NCI-H1105 (cell line): ENCODE measurements at regions not wholly inside any gene's neighbourhood (a gene's known extent, or its start where the extent isn't known, plus 50 kb on each side); places are given as distances from the start of the nearest gene placed in this dataset.
A peak's percentile ranks its signal among the peaks of the same experiment; 100 is the strongest.

Experiments used
- DNase-seq: peaks from one replicate; lab custom pipeline; 2025; lab: John Stamatoyannopoulos, UW

- no peak for DNase-seq
Measured at GRCh38 chr22:22418957-22419356, 89.6 kb downstream of the ZNF280B start.

- DNase-seq, result no peak
Measured at GRCh38 chr22:22420580-22420979, 88.0 kb downstream of the ZNF280B start.

- DNase-seq, result no peak
Measured at GRCh38 chr22:22421392-22421791, 87.2 kb downstream of the ZNF280B start.

- peak; percentile 73 for DNase-seq
Measured at GRCh38 chr22:22422629-22423112, 85.9 kb downstream of the ZNF280B start.

GRCh38 chr22:22423681-22424080 is 84.9 kb downstream of the ZNF280B start:
- DNase-seq, result no peak

- DNase-seq, result no peak
Measured at GRCh38 chr22:22424210-22424800, 84.2 kb downstream of the ZNF280B start.

GRCh38 chr22:22424956-22425355 is 83.6 kb downstream of the ZNF280B start:
- DNase-seq, result no peak

- no peak for DNase-seq
Measured at GRCh38 chr22:22425356-22425755, 83.2 kb downstream of the ZNF280B start.

GRCh38 chr22:22425783-22426624 is 82.5 kb downstream of the ZNF280B start:
- DNase-seq, result no peak

- DNase-seq, result no peak
Measured at GRCh38 chr22:22427542-22428065, 80.9 kb downstream of the ZNF280B start.

GRCh38 chr22:22428222-22429098 is 80.1 kb downstream of the ZNF280B start:
- no peak for DNase-seq

GRCh38 chr22:22429369-22430108 is 79.0 kb downstream of the ZNF280B start:
- DNase-seq, result no peak

- no peak for DNase-seq
Measured at GRCh38 chr22:22430111-22430820, 78.3 kb downstream of the ZNF280B start.

- peak; percentile 36 for DNase-seq
Measured at GRCh38 chr22:22431271-22432220, 77.0 kb downstream of the ZNF280B start.

- no peak for DNase-seq
Measured at GRCh38 chr22:22432479-22432878, 76.1 kb downstream of the ZNF280B start.

- no peak for DNase-seq
Measured at GRCh38 chr22:22432937-22433336, 75.6 kb downstream of the ZNF280B start.

- no peak for DNase-seq
Measured at GRCh38 chr22:22433770-22434169, 74.8 kb downstream of the ZNF280B start.
